GM12874 (cell line): ENCODE measurements at regions not wholly inside any gene's neighbourhood (a gene's known extent, or its start where the extent isn't known, plus 50 kb on each side); places are given as distances from the start of the nearest gene placed in this dataset.

Experiments
- CTCF ChIP-seq: IDR thresholded peaks from 2 replicates; pipeline ENCODE4 v1.5.1; 2011; ENCODE audit warnings: low read depth, mild to moderate bottlenecking, control low read depth, low read length, moderate library complexity; ENCODE audit not compliant: insufficient read depth

GRCh38 chr3:10683106-10683505 lies 132.9 kb upstream of the SLC6A11 start:
- TF ChIP-seq CTCF: no peak

- TF ChIP-seq CTCF: no peak
These were observed 127.9 kb upstream of the SLC6A11 start for GRCh38 chr3:10688126-10688525.

GRCh38 chr3:10688548-10689172 lies 127.4 kb upstream of the SLC6A11 start:
- TF ChIP-seq CTCF: no peak

GRCh38 chr3:10692039-10692622 lies 123.9 kb upstream of the SLC6A11 start:
- TF ChIP-seq CTCF: no peak

GRCh38 chr3:10693457-10693856 lies 122.6 kb upstream of the SLC6A11 start:
- no peak for TF ChIP-seq CTCF

- TF ChIP-seq CTCF: no peak
These were observed 121.8 kb upstream of the SLC6A11 start for GRCh38 chr3:10694179-10694578.

GRCh38 chr3:10695595-10696285 lies 120.3 kb upstream of the SLC6A11 start:
- TF ChIP-seq CTCF: no peak
